OCI-LY1 (cell line): ENCODE measurements at regions not wholly inside any gene's neighbourhood (a gene's known extent, or its start where the extent isn't known, plus 50 kb on each side); places are given as distances from the start of the nearest gene placed in this dataset.

ENCODE experiments used
- H2AFZ ChIP-seq: fragments of 200-600 bp; sonication (generic), shearing (Covaris generic); 2 replicates; pipeline ENCODE4 v1.6.0; 2014; ENCODE audit warnings: antibody characterized with exemption, mild to moderate bottlenecking, low read length
- H3F3A ChIP-seq: fragments of 200-600 bp; sonication (generic), shearing (Covaris generic); 2 replicates; pipeline ENCODE4 v1.6.0; 2014; ENCODE audit warnings: mild to moderate bottlenecking, antibody characterized with exemption, low read length, moderate library complexity; ENCODE audit not compliant: insufficient read depth
- H3K27ac ChIP-seq: fragments of 200-600 bp; sonication (generic); 2 replicates; pipeline ENCODE4 v1.5.1; 2014; ENCODE audit warnings: low read length, mixed run types, mild to moderate bottlenecking, low read depth; ENCODE audit not compliant: poor library complexity, severe bottlenecking
- H3K27me3 ChIP-seq: fragments of 200-600 bp; sonication (generic); 2 replicates; pipeline ENCODE4 v1.6.0; 2014; ENCODE audit warnings: antibody characterized with exemption, mild to moderate bottlenecking, low read length, moderate library complexity; ENCODE audit not compliant: insufficient read depth
- H3K36me3 ChIP-seq: fragments of 200-600 bp; sonication (generic); 2 replicates; pipeline ENCODE4 v1.6.1; 2014; ENCODE audit warnings: mild to moderate bottlenecking, antibody characterized with exemption, low read length, moderate library complexity, mixed read lengths; ENCODE audit not compliant: insufficient read depth
- H3K4me1 ChIP-seq: fragments of 200-600 bp; sonication (generic); 2 replicates; pipeline ENCODE4 v1.5.1; 2014; ENCODE audit warnings: mild to moderate bottlenecking, low read length, moderate library complexity; ENCODE audit not compliant: insufficient read depth, severe bottlenecking
- H3K4me2 ChIP-seq: fragments of 200-600 bp; sonication (generic), shearing (Covaris generic); 2 replicates; pipeline ENCODE4 v1.6.1; 2014; ENCODE audit warnings: low read length
- H3K4me3 ChIP-seq: fragments of 200-600 bp; sonication (generic); 2 replicates; pipeline ENCODE4 v1.5.1; 2014; ENCODE audit warnings: low read length, low read depth, mild to moderate bottlenecking, mixed read lengths; ENCODE audit not compliant: poor library complexity, severe bottlenecking
- H3K79me2 ChIP-seq: fragments of 200-600 bp; shearing (Covaris generic); 2 replicates; pipeline ENCODE4 v1.6.1; 2016; ENCODE audit warnings: mixed run types, low read length, mixed read lengths; ENCODE audit not compliant: insufficient read depth
- H3K9ac ChIP-seq: fragments of 200-600 bp; sonication (generic), shearing (Covaris generic); 2 replicates; pipeline ENCODE4 v1.6.1; 2014; ENCODE audit warnings: mild to moderate bottlenecking, low read length, mixed read lengths
- H3K9me2 ChIP-seq: fragments of 200-600 bp; sonication (generic), shearing (Covaris generic); 2 replicates; pipeline ENCODE4 v1.6.1; 2014; ENCODE audit warnings: low read depth, mild to moderate bottlenecking, low read length, mixed read lengths
- H3K9me3 ChIP-seq: fragments of 200-600 bp; shearing (Covaris generic); 2 replicates; pipeline ENCODE4 v1.6.1; 2014; ENCODE audit warnings: low read length, mixed read lengths
- H4K20me1 ChIP-seq: fragments of 200-600 bp; sonication (generic), shearing (Covaris generic); 2 replicates; pipeline ENCODE4 v1.6.0; 2016; ENCODE audit warnings: mild to moderate bottlenecking, low read length; ENCODE audit not compliant: insufficient read depth
- EZH2 ChIP-seq: fragments of 200-600 bp; sonication (generic), shearing (Covaris generic); IDR thresholded peaks from 2 replicates; pipeline ENCODE4 v1.8.0; 2017; ENCODE audit warnings: borderline replicate concordance, mixed run types, mild to moderate bottlenecking, antibody characterized with exemption, low read length, moderate library complexity, mixed read lengths
- TF ChIP-seq, protein P1 (sequence below): fragments of 200-600 bp; sonication (generic), shearing (Covaris generic); IDR thresholded peaks from 2 replicates; pipeline ENCODE4 v1.5.1; 2017; ENCODE audit warnings: mild to moderate bottlenecking, antibody characterized with exemption, low read length, moderate library complexity, mixed read lengths

DNA sequence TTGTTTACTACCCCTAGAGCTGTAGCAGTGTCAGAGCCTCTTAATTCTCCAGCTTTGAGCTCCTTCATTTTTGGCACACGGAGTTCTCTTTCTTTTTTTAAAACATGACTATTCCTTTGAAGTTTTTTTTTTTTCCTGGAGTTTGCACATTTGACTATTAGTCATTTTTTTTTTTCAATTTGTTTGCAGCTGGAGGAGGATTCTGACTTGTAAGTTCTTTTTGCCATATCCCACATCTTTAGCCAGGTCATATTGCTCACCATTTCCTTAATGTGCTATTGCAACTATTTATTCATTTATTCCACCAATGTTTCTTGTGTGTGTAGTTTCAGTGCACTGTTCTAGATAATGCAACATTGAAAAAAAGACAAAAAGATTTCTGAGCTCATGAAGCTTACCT, 166.3 kb upstream of the ARHGAP20 start:
- Histone ChIP-seq H4K20me1 (no peaks in the 10 kb centered on the region), H2AFZ (no peak overlapping the region), H3K4me3 (no peak overlapping the region), H3K4me2 (no peak overlapping the region), H3K27me3 (no peaks in the 10 kb centered on the region), H3K9ac (no peak overlapping the region), H3K36me3 (no peaks in the 10 kb centered on the region), H3K4me1 (no peaks in the 10 kb centered on the region), H3K27ac (no peak overlapping the region), H3K79me2 (no peaks in the 10 kb centered on the region), H3F3A (no peaks in the 10 kb centered on the region), H3K9me3 (no peaks in the 10 kb centered on the region), H3K9me2 (no peaks in the 10 kb centered on the region)
- TF ChIP-seq, protein P1, sequence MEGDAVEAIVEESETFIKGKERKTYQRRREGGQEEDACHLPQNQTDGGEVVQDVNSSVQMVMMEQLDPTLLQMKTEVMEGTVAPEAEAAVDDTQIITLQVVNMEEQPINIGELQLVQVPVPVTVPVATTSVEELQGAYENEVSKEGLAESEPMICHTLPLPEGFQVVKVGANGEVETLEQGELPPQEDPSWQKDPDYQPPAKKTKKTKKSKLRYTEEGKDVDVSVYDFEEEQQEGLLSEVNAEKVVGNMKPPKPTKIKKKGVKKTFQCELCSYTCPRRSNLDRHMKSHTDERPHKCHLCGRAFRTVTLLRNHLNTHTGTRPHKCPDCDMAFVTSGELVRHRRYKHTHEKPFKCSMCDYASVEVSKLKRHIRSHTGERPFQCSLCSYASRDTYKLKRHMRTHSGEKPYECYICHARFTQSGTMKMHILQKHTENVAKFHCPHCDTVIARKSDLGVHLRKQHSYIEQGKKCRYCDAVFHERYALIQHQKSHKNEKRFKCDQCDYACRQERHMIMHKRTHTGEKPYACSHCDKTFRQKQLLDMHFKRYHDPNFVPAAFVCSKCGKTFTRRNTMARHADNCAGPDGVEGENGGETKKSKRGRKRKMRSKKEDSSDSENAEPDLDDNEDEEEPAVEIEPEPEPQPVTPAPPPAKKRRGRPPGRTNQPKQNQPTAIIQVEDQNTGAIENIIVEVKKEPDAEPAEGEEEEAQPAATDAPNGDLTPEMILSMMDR = no peak

DNA sequence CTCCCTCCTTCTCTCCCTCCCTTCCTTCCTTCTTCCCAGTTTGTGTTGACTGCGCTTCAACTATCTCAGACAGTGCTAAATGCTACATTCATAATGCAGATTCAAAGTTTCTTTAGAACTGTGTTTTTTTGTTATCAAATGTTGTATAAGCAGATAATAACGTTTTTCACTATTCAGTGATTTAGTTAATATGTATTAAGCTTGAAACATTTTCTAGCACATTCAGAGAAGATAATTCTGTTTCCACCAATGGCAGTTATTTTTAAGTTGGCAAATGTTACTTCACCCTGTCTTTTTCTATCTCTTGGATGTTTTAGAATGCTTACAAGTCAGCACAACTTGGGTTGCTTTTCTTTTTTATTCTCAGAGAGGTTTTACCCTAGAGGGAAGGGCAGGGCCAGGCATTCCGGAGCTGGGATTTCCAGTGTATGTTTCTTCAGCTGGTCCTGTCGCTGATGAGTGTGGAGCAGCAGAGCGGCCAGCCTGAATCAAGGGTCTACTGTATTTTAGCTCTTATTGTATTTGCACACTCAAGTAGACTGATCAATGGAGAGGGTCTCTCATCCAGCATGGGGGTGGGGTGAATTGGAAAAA, 162.3 kb upstream of the ARHGAP20 start:
- no peak overlapping the region for H3K4me3 ChIP-seq
- H3K27ac ChIP-seq = no peak overlapping the region
- H3F3A ChIP-seq = no peaks in the 10 kb centered on the region
- H3K4me2 ChIP-seq = no peak overlapping the region
- H2AFZ ChIP-seq = no peak overlapping the region
- H4K20me1 ChIP-seq = no peaks in the 10 kb centered on the region
- H3K27me3 ChIP-seq = no peaks in the 10 kb centered on the region
- H3K9me3 ChIP-seq = no peaks in the 10 kb centered on the region
- H3K4me1 ChIP-seq = no peaks in the 10 kb centered on the region
- no peaks in the 10 kb centered on the region for H3K9me2 ChIP-seq
- no peak overlapping the region for H3K9ac ChIP-seq
- no peaks in the 10 kb centered on the region for H3K36me3 ChIP-seq
- no peaks in the 10 kb centered on the region for H3K79me2 ChIP-seq
- no peak for TF ChIP-seq EZH2
- TF ChIP-seq, protein P1 = no peak

DNA sequence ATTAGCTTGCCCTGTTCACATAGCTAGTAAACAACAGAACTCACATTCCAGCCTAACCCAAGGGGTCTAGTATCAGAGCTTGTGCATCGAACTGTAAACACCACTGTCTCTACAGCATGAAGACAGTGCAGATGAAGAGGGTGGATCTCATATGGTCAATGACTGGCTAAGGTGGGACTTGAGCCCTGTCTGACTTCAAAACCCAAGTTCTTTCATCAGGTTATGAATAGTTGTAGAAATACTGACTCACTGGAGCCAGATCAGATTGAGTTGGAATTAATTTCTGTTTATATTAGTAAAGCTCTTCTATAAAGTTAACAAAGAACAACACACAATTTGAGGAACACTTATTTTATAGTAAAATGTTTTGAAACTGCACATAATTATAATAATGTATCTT, 161.7 kb upstream of the ARHGAP20 start:
- H3K4me2 ChIP-seq = no peak overlapping the region
- H3K27me3 ChIP-seq = no peaks in the 10 kb centered on the region
- H3F3A ChIP-seq = no peaks in the 10 kb centered on the region
- no peak overlapping the region for H3K27ac ChIP-seq
- no peaks in the 10 kb centered on the region for H3K79me2 ChIP-seq
- no peak overlapping the region for H3K4me3 ChIP-seq
- H4K20me1 ChIP-seq = no peaks in the 10 kb centered on the region
- H3K36me3 ChIP-seq = no peaks in the 10 kb centered on the region
- H3K9ac ChIP-seq = no peak overlapping the region
- no peak overlapping the region for H2AFZ ChIP-seq
- TF ChIP-seq, protein P1 = no peak
- TF ChIP-seq EZH2 = no peak
- H3K9me3 ChIP-seq = no peaks in the 10 kb centered on the region
- H3K9me2 ChIP-seq = no peaks in the 10 kb centered on the region
- no peaks in the 10 kb centered on the region for H3K4me1 ChIP-seq
